ENCODE measurements at regions not wholly inside any gene's neighbourhood (a gene's known extent, or its start where the extent isn't known, plus 50 kb on each side); places are given as distances from the start of the nearest gene placed in this dataset.

- TF ChIP-seq HES2 (IDR thresholded peaks at IDR 0.05), result 0 out of 2 replicates have a peak, but pooled peaks have one; percentile 13
- no peak for TF ChIP-seq CHD2 (IDR thresholded peaks at IDR 0.05; ENCODE audit: low read length, partially characterized antibody)
- peak; percentile 36; the same call in 1 of the 2 replicates for TF ChIP-seq JUNB (IDR thresholded peaks at IDR 0.05)
- TF ChIP-seq RAD21 (conservative IDR thresholded peaks at IDR 0.05 in 1 of 2, IDR thresholded peaks at IDR 0.05 in 1 of 2), result no peak
- TF ChIP-seq HMGXB4 (CRISPR knock-in tag; IDR thresholded peaks at IDR 0.05; ENCODE audit: borderline replicate concordance), result no peak
- no peak for TF ChIP-seq TFCP2L1 (CRISPR knock-in tag; IDR thresholded peaks at IDR 0.05)
- TF ChIP-seq HDAC2 (IDR thresholded peaks at IDR 0.05), result no peak
- TF ChIP-seq BHLHE40 (IDR thresholded peaks at IDR 0.05; ENCODE audit: low read depth, low read length), result no peak
- no peak for TF ChIP-seq HEYL (CRISPR knock-in tag; IDR thresholded peaks at IDR 0.05)
- TF ChIP-seq RCOR1 (IDR thresholded peaks at IDR 0.05; ENCODE audit: low read depth, low read length), result no peak
- TF ChIP-seq GATA3 (IDR thresholded peaks at IDR 0.05; ENCODE audit: borderline replicate concordance), result no peak
- TF ChIP-seq MYC (IDR thresholded peaks at IDR 0.05; ENCODE audit: borderline replicate concordance, low read length), result no peak
Measured at GRCh38 chr2:234670052-234670451, 173.2 kb upstream of the ARL4C start (continued).

GRCh38 chr2:234669621-234670020 is 172.7 kb upstream of the ARL4C start:
- ChIA-PET POLR2A (no interaction called here), CTCF (interaction anchor here (1.0 to 1.3 kb wide), 2 partner anchors 11 to 13 kb away, joined by 3 to 4 read pairs; no protein-coding TSS in a partner anchor)
- TF ChIP-seq RAD21 (conservative IDR thresholded peaks at IDR 0.05 in 1 of 2, IDR thresholded peaks at IDR 0.05 in 1 of 2) (0 out of 5 replicates have a peak, but pooled peaks of 1 of the 2 experiments have one; percentile 13), CTCF (IDR thresholded peaks at IDR 0.05) (0 out of 3 replicates have a peak, but pooled peaks have one; percentile 7), CHD2 (IDR thresholded peaks at IDR 0.05; ENCODE audit: low read length, partially characterized antibody) (no peak)
- peaks cover 20% of the 10 kb centered on the region for H3K4me1 ChIP-seq
- FAIRE-seq (no peak), ATAC-seq (no peak), DNase-seq (ENCODE audit: low read depth in 1 of 2, low spot score in 1 of 2) (no peak)
- H3K4me3 ChIP-seq, result no peak overlapping the region
- 100% methylated on average over 2 of the region's 2 CpGs for WGBS (ENCODE audit: missing lambda C conversion rate)
- H3K9me3 ChIP-seq, result peaks cover 13% of the 10 kb centered on the region; the same call in 1 of the 3 replicates
- H3K4me2 ChIP-seq, result peak overlapping the region; percentile 8; the same call in 1 of the 3 replicates
- peak overlapping the region in 1 of 2 experiments; percentile 74; a peak in 3 of 6 replicates for H3K27ac ChIP-seq

GRCh38 chr2:234669001-234669400 is 172.1 kb upstream of the ARL4C start:
- POLR2A ChIA-PET, result no interaction called here
- CTCF ChIA-PET, result interaction anchor here (1.0 to 1.3 kb wide), 2 partner anchors 12 to 13 kb away, joined by 3 to 4 read pairs; no protein-coding TSS in a partner anchor
- Histone ChIP-seq H3K9me3 (peaks cover 13% of the 10 kb centered on the region; the same call in 1 of the 3 replicates), H3K4me2 (no peak overlapping the region), H3K27ac (peak overlapping the region in 1 of 2 experiments; percentile 74; a peak in 3 of 6 replicates), H3K4me3 (no peak overlapping the region), H3K4me1 (peaks cover 14% of the 10 kb centered on the region; the same call in 2 of the 3 replicates)
- TF ChIP-seq NFE2L2 (conservative IDR thresholded peaks at IDR 0.05; ENCODE audit: low read length) (no peak), NR3C1 (IDR thresholded peaks at IDR 0.05) (no peak), EHF (CRISPR knock-in tag; IDR thresholded peaks at IDR 0.05) (no peak), ZSCAN20 (CRISPR knock-in tag; IDR thresholded peaks at IDR 0.05) (no peak), MAFK (IDR thresholded peaks at IDR 0.05; ENCODE audit: partially characterized antibody) (no peak), ZNF302 (CRISPR knock-in tag; IDR thresholded peaks at IDR 0.05) (no peak), RCOR1 (IDR thresholded peaks at IDR 0.05; ENCODE audit: low read depth, low read length) (no peak), CHD4 (IDR thresholded peaks at IDR 0.05; ENCODE audit: borderline replicate concordance) (no peak), ATOH8 (CRISPR knock-in tag; IDR thresholded peaks at IDR 0.05; ENCODE audit: low read depth) (no peak), ESRRA (IDR thresholded peaks at IDR 0.05; ENCODE audit: borderline replicate concordance, low read length) (no peak), CHD2 (IDR thresholded peaks at IDR 0.05; ENCODE audit: low read length, partially characterized antibody) (no peak), RARB (CRISPR knock-in tag; IDR thresholded peaks at IDR 0.05) (no peak), MYC (IDR thresholded peaks at IDR 0.05; ENCODE audit: borderline replicate concordance, low read length) (no peak), MAZ (IDR thresholded peaks at IDR 0.05; ENCODE audit: borderline replicate concordance, low read depth, low read length) (no peak), EHMT2 (IDR thresholded peaks at IDR 0.05; ENCODE audit: low read depth) (no peak), POLR2A (IDR thresholded peaks at IDR 0.05; ENCODE audit: low read length) (no peak)
- ATAC-seq (no peak), DNase-seq (ENCODE audit: low read depth in 1 of 2, low spot score in 1 of 2) (no peak), FAIRE-seq (no peak)
- 87% methylated on average over 2 of the region's 2 CpGs for WGBS (ENCODE audit: missing lambda C conversion rate)
